NCI-H1092 (cell line): ENCODE measurements at regions not wholly inside any gene's neighbourhood (a gene's known extent, or its start where the extent isn't known, plus 50 kb on each side); places are given as distances from the start of the nearest gene placed in this dataset.

ENCODE experiments used
- DNase-seq: peaks from one replicate; lab custom pipeline; 2025; lab: John Stamatoyannopoulos, UW

- DNase-seq = no peak
Measured at GRCh38 chr7:35581605-35582210, 113.2 kb downstream of the HERPUD2 start.

- DNase-seq = no peak
Measured at GRCh38 chr7:35576031-35576573, 118.8 kb downstream of the HERPUD2 start.

DNA sequence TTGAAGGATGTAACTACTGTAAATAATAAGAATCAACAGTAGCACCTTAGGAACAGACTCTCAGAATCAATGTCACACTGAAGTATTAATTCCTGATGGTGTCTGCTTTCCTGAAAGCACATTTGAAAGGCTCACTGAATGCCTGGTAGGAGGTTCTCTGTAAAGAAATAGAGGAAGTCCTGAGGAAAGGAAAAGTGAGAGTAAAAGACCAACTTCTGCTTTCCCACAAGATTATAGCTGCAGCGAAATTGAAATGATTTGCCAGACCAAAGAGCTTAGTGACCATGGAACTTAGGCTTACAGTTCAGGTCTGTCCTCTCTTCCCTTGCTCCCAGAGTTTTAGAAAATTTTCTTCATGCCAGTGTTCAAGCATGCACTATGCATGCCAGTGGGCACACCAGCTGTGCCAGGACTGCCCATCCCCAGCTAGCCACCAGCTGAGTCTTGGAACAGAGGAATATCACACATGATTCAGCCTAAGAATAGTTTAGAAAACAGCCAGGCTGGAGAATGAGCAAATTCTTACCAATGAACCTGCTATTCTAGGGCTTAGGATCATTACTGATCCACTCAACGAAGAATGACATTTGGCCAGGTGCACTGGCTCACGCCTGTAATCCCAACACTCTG is 123.2 kb downstream of the HERPUD2 start:
- DNase-seq = no peak

DNA sequence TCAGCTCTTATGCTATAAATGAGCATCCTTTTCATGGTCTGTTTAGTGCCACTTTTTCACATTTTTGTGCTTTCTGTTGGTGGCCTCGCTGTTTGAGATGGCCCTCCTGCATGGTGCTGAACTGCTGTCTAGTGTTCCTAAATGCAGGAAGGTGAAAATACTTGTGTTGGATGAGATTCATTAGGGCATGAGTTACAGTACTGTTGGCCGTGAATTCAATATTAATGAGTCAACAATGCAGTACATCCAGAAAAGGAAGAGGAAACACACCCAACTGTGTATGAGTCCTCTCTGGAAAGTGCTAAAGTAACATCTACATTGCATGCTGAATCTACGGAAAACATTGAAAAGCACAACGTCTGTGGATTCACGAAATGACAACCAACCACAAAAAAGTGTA is 124.0 kb downstream of the HERPUD2 start:
- DNase-seq = no peak

- no peak for DNase-seq
Measured at GRCh38 chr7:35565927-35566326, 129.0 kb downstream of the HERPUD2 start.

DNA sequence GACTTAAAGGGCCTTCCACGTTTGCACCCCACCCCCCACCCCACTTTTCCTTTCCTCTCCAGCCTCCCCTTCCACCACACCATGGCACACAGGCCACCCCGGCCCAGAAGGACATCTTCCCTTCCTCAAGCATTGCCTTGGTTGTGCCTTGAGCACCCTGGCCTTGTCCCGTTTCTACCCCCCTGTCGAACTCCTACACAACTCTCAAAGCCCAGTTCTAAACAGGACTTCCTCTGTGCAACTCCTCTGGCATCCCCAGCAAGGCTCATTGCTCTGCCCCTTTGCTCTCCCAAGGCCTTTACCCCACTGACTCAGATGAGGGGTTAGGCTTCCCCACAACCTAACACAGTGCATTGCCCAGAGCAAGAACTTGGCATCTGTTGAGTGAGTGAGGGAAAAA is 136.1 kb downstream of the HERPUD2 start:
- DNase-seq = no peak

- no peak for DNase-seq
Measured at GRCh38 chr7:35556515-35557471, 138.1 kb downstream of the HERPUD2 start.

GRCh38 chr7:35555934-35556333 is 139.0 kb downstream of the HERPUD2 start:
- no peak for DNase-seq

- no peak for DNase-seq
Measured at GRCh38 chr7:35555386-35555785, 139.5 kb downstream of the HERPUD2 start.

DNA sequence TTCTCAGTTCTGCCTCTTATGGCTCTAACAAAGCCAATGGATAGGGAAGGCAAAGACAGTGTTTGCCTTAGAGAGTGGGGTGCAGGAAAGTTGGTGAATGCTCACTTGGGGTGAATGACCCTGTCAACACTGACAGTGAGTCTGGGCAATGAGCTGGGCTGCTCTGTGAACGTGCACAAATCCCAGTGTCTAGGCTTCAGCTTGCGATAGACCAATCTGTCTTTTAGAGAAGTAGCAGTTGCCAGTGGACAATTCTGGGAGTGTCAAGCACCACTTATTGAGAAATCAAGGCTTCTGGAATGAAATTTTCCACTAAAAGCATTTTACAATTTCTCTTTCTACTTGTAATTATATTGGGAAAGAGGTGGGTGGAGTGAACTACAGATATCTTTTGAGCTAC is 141.4 kb downstream of the HERPUD2 start:
- no peak for DNase-seq

GRCh38 chr7:35552691-35553090 is 142.2 kb downstream of the HERPUD2 start:
- no peak for DNase-seq

DNA sequence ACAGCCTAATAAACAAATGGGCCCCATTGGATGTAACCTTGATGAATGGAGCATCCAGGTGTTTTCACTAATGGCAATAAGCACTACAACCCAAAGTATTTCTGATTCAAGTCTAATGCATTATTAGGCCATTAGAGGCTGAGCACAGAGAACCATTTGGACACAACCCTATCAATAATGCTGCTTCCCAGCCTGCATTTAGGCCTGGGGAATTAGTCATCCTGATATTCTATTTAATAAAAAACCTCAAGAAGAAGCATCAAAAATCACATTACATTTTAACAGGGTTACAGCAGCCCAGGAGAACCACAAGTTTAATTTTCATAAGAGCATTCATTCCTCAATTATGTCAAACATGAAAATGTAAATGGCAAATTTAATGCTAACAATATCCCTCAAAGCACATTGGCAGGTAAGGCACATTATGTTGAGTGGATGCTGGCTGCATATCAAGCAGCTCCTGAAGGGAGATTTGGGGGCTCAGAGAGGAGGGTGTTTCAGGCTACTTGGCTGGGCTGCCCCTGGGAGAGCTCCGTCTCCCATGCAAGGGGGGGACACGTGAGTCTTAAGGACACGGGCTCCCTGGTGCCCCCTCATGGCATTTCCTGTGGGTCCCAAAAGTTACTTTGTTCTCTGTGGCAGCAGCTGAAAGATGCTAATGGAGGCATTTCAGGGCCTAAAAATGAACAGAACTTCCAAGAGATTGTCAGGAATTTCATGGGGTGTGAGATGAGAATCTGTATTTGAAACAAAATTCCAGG is 143.4 kb downstream of the HERPUD2 start:
- DNase-seq = no peak

GRCh38 chr7:35550831-35551230 is 144.1 kb downstream of the HERPUD2 start:
- DNase-seq = no peak

- DNase-seq = no peak
Measured at GRCh38 chr7:35549781-35550180, 145.2 kb downstream of the HERPUD2 start.

DNA sequence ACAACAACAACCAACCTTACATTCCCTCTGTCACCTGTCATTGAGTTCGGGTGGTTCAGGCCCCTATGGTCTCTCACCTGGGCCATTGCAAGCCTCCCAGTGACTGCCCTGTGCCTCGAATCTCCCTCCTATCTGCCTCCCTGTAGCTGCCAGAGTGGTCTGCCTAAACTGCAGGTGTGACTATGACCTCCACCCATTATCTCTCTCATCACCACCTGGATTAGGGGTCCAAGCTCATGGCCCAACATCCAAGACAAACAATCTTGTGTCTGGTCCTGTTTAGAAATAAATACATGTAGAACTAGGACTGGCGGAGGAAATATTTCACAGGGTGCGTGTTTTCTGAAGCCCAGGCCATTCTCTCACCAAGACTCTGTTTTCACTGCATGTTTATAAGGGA is 146.6 kb downstream of the HERPUD2 start:
- DNase-seq = no peak

- DNase-seq = no peak
Measured at GRCh38 chr7:35546691-35547429, 148.1 kb downstream of the HERPUD2 start.

- no peak for DNase-seq
Measured at GRCh38 chr7:35545831-35546230, 149.1 kb downstream of the HERPUD2 start.

DNA sequence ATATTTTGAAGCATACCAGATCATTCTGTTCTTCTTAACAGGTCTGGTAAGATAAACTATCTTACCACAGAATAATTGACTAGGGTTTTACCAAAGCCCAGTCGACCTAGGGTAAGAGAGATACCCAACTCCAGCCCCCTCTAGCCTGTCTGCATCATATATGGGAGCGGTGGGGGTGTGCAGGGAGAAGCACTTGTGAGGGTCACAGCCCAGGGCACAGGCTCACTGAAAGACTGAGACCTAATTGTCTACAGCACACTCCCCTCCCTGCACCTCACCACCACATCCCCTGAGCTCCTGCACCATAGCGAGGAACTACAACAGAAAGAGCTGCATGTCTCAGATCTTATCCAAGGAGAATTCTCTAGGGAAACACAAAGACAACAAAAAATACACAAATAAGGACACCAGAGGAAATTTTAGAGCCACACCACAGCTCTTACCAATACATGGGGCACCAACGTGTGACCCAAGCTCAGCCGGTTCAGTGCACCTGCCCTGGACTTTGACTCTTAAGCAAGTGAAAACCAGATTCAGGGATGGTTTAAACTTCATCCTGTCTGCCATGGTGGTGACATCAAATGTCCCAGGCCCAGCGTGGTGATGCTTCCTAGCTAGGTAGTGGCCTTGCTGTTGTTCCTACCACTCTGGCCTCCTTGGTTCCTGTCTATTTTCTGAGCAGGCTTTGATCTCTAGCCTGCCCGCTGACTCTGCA is 150.8 kb downstream of the HERPUD2 start:
- no peak for DNase-seq

DNA sequence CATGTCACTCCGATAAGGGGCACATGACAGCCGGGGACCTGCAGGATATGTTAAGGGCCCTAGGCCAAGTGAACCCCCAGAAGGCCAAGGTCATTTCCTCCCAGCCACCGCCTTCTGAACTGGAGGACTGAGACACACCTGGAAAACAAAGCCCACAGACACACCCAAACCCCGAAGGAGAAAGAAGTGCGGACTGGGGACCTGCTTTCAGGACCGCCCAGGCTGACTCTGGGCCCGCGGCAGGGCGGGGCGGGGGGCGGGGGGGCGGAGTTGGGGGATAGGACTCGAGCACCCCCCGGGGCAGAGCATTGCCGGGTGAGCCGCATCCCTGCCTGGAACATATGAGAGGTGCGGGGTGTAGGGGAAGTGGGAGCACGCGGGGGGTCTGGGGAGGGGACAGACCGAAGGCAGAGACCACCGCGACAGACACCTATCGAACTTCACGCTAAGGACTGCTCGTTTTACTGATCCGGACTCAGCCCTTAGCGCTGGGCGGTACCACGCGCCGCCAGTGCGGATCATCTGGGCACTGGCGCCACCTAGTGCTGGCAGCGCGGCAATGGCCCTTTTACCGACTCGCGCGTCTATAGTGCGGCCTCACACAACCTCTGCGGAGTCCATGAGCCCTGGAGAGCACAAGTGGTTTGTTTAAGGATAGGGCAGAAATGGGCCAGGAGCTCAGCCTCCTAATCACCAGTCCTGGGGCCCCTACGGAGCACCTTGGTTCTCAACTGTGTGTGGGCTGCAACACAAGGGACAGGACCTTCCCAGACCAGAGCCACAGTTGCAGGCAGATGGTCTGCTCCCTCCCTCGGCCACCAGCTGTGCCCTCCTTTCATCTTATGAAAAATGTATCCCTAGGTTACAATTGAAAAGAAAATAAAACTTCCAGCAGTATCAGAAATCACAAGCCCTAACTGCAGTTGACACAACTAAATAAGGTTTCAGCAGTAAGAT is 157.6 kb downstream of the HERPUD2 start:
- DNase-seq = peak; percentile 65
